MCF 10A (cell line): ENCODE measurements at regions not wholly inside any gene's neighbourhood (a gene's known extent, or its start where the extent isn't known, plus 50 kb on each side); places are given as distances from the start of the nearest gene placed in this dataset.
"Not testable (repeated sequence)": the region's sequence is repeated elsewhere in the genome, so short reads cannot be mapped to it uniquely, and the experiment has no call there.

Experiments used
- BruUV-seq: library from RNA; stranded (reverse); fragments of 400-500 nt; replicated peaks from 2 replicates; lab custom pipeline; 2021; lab: Mats Ljungman, UMichigan
- CTCF ChIA-PET: fragments of 300-600 bp; sonication (Branson Sonifier 250); formaldehyde crosslinking; extraction: SDS; loops from one replicate; lab custom pipeline; 2021; ENCODE audit warnings: antibody characterized with exemption, inconsistent platforms; lab: Yijun Ruan, JAX
- POLR2A ChIA-PET: fragments of 300-600, 350-650 bp; sonication (Branson Sonifier 250); formaldehyde crosslinking; extraction: SDS; loops from one replicate; lab custom pipeline; 2020; ENCODE audit warnings: antibody characterized with exemption, inconsistent platforms; lab: Yijun Ruan, JAX
- DNase-seq: peaks from one replicate; pipeline ENCODE4 v3.0.0-alpha.2; 2018; ENCODE audit not compliant: unreplicated experiment
- H3K27ac Mint-ChIP-seq: one replicate; pipeline ENCODE4 v1.8.0; 2022; ENCODE audit warnings: mild to moderate bottlenecking, low read depth, mixed read lengths; ENCODE audit not compliant: unreplicated experiment
- H3K27me3 Mint-ChIP-seq: one replicate; pipeline ENCODE4 v1.8.0; 2022; ENCODE audit warnings: mixed read lengths; ENCODE audit not compliant: insufficient read depth, unreplicated experiment
- H3K36me3 Mint-ChIP-seq: one replicate; pipeline ENCODE4 v1.8.0; 2022; ENCODE audit warnings: mild to moderate bottlenecking, moderate library complexity, mixed read lengths; ENCODE audit not compliant: insufficient read depth, unreplicated experiment
- H3K4me1 Mint-ChIP-seq: one replicate; pipeline ENCODE4 v1.8.0; 2022; ENCODE audit warnings: mixed read lengths; ENCODE audit not compliant: insufficient read depth, unreplicated experiment
- H3K4me3 Mint-ChIP-seq: one replicate; pipeline ENCODE4 v1.8.0; 2022; ENCODE audit warnings: mild to moderate bottlenecking, moderate library complexity, mixed read lengths; ENCODE audit not compliant: unreplicated experiment
- H3K9me3 Mint-ChIP-seq: one replicate; pipeline ENCODE4 v1.8.0; 2022; ENCODE audit warnings: mixed read lengths; ENCODE audit not compliant: unreplicated experiment
- intact Hi-C: fragments of 100-400 bp; cut with micrococcal nuclease; formaldehyde crosslinking; loops from 2 replicates; pipeline ENCODE4 v1.14.1; 2022
- TF ChIP-seq, protein P1 (sequence below): fragments of 200-600 bp; IDR thresholded peaks from one replicate; pipeline ENCODE4 v1.8.0; 2022; ENCODE audit warnings: antibody characterized with exemption, mild to moderate bottlenecking; ENCODE audit not compliant: unreplicated experiment

DNA sequence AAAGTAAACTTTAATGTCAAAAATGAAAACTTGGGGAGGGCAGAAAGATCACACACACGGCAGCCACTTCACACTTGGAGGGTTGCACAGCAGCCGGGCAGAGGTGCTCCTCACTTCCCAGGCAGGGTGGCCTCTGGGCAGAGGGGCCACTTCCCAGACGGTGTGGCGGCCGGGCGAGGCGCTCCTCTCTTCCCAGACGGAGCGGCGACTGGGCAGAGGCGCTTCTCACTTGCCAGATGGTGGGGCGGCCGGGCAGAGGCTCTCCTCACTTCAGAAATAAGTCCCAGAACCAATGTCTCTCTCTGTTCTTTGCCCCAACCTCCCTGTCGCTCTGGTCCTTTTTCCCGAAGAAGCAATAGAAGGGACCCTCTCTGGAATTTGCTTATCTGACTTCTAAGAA lies 65.7 kb upstream of the LRPPRC start:
- no peak for DNase-seq
- Mint-ChIP-seq H3K27me3 (peaks cover 19% of the 10 kb centered on the region), H3K36me3 (no peaks in the 10 kb centered on the region), H3K4me1 (no peaks in the 10 kb centered on the region), H3K9me3 (no peaks in the 10 kb centered on the region), H3K4me3 (no peak overlapping the region), H3K27ac (no peak overlapping the region)
- POLR2A ChIA-PET = interaction anchor here (0.9 kb wide), 1 partner anchor 15 kb away, joined by 3 read pairs; no protein-coding TSS in a partner anchor
- CTCF ChIA-PET = interaction anchor here (2.4 kb wide), 1 partner anchor 17 kb away, joined by 8 read pairs; no protein-coding TSS in a partner anchor
- intact Hi-C loops = no loop called here
- TF ChIP-seq, protein P1, sequence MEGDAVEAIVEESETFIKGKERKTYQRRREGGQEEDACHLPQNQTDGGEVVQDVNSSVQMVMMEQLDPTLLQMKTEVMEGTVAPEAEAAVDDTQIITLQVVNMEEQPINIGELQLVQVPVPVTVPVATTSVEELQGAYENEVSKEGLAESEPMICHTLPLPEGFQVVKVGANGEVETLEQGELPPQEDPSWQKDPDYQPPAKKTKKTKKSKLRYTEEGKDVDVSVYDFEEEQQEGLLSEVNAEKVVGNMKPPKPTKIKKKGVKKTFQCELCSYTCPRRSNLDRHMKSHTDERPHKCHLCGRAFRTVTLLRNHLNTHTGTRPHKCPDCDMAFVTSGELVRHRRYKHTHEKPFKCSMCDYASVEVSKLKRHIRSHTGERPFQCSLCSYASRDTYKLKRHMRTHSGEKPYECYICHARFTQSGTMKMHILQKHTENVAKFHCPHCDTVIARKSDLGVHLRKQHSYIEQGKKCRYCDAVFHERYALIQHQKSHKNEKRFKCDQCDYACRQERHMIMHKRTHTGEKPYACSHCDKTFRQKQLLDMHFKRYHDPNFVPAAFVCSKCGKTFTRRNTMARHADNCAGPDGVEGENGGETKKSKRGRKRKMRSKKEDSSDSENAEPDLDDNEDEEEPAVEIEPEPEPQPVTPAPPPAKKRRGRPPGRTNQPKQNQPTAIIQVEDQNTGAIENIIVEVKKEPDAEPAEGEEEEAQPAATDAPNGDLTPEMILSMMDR = no peak
- no TSS peak for BruUV-seq

DNA sequence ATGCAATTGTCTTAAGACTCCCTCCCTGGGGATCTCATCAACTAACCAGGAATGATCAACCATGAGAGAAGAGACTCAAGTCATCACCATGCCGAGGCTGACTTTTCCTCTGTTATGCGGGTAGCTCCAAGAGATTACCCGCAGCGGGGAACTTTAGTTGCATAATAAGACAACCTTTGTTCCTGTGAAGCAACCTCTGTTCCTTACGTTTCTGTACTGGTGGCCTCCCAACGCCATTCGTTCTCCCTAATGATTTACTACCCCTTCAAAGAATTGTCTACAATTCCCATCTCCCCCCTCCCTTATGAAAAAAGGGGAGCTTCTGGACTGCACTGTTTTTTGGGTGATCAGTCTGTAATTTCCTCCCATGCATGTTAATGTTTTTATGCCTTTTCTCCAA lies 66.1 kb upstream of the LRPPRC start:
- H3K27me3 Mint-ChIP-seq = peaks cover 19% of the 10 kb centered on the region
- POLR2A ChIA-PET = interaction anchor here (0.9 kb wide), 1 partner anchor 15 kb away, joined by 3 read pairs; no protein-coding TSS in a partner anchor
- intact Hi-C loops = no loop called here
- H3K4me1 Mint-ChIP-seq = no peaks in the 10 kb centered on the region
- CTCF ChIA-PET = interaction anchor here (2.4 kb wide), 1 partner anchor 18 kb away, joined by 8 read pairs; no protein-coding TSS in a partner anchor
- TF ChIP-seq, protein P1 = no peak
- no peaks in the 10 kb centered on the region for H3K36me3 Mint-ChIP-seq
- H3K4me3 Mint-ChIP-seq = no peak overlapping the region
- no TSS peak for BruUV-seq
- no peaks in the 10 kb centered on the region for H3K9me3 Mint-ChIP-seq
- H3K27ac Mint-ChIP-seq = no peak overlapping the region
- DNase-seq = no peak

DNA sequence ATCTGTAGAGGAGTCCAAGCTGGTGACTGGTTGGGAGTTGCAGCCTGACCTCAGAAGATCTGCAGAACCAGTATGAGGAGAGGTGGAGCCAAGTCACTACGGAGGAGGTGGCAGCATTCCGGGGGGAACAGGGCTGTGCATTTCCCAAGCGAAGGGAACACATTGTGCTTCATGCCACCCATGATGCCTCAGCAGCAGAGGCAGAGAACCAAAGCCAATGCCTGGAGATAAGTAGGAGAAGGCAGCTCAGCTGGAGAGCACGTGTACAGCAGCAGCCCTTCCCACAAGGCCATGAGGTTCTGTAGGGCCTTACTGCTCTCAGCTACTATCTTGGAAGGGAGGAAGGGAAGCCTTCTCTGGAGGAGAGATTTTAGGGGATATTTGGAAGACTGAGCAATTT lies 67.2 kb upstream of the LRPPRC start:
- H3K4me3 Mint-ChIP-seq = no peak overlapping the region
- no peak for DNase-seq
- TF ChIP-seq, protein P1 = no peak
- ChIA-PET POLR2A (no interaction called here), CTCF (interaction anchor here (0.7 to 2.4 kb wide), 6 partner anchors 9 to 1235 kb away, joined by 3 to 8 read pairs (median 4); no protein-coding TSS in a partner anchor)
- H3K4me1 Mint-ChIP-seq = no peaks in the 10 kb centered on the region
- H3K9me3 Mint-ChIP-seq = no peaks in the 10 kb centered on the region
- H3K27me3 Mint-ChIP-seq = peaks cover 21% of the 10 kb centered on the region
- no peaks in the 10 kb centered on the region for H3K36me3 Mint-ChIP-seq
- intact Hi-C loops = no loop called here
- H3K27ac Mint-ChIP-seq = no peak overlapping the region
- no TSS peak for BruUV-seq

DNA sequence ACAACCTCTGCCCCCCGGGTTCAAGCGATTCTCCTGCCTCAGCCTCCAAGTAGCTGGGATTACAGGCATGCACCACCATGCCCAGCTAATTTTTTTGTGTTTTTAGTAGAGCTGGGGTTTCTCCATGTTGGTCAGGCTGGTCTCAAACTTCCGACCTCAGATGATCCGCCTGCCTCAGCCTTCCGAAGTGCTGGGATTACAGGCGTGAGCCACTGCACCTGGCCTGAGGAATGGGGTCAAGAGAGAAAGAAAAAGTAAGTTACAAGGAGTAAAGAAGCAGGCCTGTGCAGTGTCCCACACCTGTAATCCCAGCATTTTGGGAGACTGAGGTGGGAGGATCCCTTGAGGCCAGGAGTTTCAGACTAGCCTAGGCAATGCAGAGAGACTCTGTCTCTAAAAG lies 68.5 kb upstream of the LRPPRC start:
- H3K9me3 Mint-ChIP-seq, BruUV-seq, intact Hi-C loops, H3K36me3 Mint-ChIP-seq, DNase-seq, H3K4me1 Mint-ChIP-seq, H3K27ac Mint-ChIP-seq, H3K4me3 Mint-ChIP-seq: not testable (repeated sequence)
- CTCF ChIA-PET = interaction anchor here (0.7 to 1.9 kb wide), 4 partner anchors 22 to 911 kb away, joined by 3 to 7 read pairs (median 3); no protein-coding TSS in a partner anchor
- peaks cover 33% of the 10 kb centered on the region for H3K27me3 Mint-ChIP-seq
- POLR2A ChIA-PET = interaction anchor here (0.5 kb wide), 1 partner anchor 15 kb away, joined by 3 read pairs; no protein-coding TSS in a partner anchor

DNA sequence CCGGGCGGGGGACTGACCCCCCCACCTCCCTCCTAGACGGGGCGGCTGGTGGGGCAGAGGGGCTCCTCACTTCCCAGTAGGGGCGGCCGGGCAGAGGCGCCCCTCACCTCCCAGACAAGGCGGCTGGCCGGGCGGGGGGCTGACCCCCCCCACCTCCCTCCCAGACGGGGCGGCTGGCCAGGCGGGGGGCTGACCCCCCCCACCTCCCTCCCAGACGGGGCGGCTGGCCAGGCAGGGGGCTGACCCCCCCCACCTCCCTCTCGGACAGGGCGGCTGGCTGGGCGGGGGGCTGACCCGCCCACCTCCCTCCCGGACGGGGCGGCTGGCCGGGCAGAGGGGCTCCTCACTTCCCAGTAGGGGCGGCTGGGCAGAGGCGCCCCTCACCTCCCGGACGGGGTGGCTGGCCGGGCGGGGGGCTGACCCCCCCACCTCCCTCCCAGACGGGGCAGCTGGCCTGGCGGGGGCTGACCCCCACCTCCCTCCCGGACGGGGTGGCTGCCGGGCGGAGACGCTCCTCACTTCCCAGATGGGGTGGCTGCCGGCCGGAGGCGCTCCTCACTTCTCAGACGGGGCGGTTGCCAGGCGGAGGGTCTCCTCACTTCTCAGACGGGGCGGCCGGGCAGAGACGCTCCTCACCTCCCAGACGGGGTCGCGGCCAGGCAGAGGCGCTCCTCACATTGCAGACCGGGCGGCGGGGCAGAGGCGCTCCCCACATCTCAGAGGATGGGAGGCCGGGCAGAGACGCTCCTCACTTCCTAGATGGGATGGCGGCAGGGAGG lies 71.4 kb upstream of the LRPPRC start:
- H3K4me3 Mint-ChIP-seq, CTCF ChIA-PET, intact Hi-C loops, H3K27ac Mint-ChIP-seq, H3K9me3 Mint-ChIP-seq, H3K36me3 Mint-ChIP-seq, POLR2A ChIA-PET, H3K4me1 Mint-ChIP-seq, BruUV-seq, DNase-seq: not testable (repeated sequence)
- H3K27me3 Mint-ChIP-seq = peaks cover 44% of the 10 kb centered on the region

DNA sequence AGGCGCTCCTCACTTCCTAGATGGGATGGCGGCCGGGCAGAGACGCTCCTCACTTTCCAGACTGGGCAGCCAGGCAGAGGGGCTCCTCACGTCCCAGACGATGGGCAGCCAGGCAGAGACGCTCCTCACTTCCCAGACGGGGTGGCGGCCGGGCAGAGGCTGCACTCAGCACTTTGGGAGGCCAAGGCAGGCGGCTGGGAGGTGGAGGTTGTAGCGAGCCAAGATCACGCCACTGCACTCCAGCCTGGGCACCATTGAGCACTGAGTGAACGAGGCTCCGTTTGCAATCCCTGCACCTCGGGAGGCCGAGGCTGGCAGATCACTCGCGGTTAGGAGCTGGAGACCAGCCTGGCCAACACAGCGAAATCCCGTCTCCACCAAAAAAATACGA lies 72.0 kb upstream of the LRPPRC start:
- H3K36me3 Mint-ChIP-seq, BruUV-seq, H3K27ac Mint-ChIP-seq, intact Hi-C loops, H3K9me3 Mint-ChIP-seq, H3K4me1 Mint-ChIP-seq, DNase-seq, H3K4me3 Mint-ChIP-seq, POLR2A ChIA-PET: not testable (repeated sequence)
- CTCF ChIA-PET = interaction anchor here (0.6 kb wide), 1 partner anchor 233 kb away, joined by 3 read pairs; no protein-coding TSS in a partner anchor
- H3K27me3 Mint-ChIP-seq = peaks cover 39% of the 10 kb centered on the region
